Right renal cortex interstitium (tissue), 3 donors: ENCODE measurements at regions not wholly inside any gene's neighbourhood (a gene's known extent, or its start where the extent isn't known, plus 50 kb on each side); places are given as distances from the start of the nearest gene placed in this dataset.

Experiments
- DNase-seq, 3 donors: peaks; one replicate each; pipeline ENCODE4 v3.0.0-alpha.2; 2013; ENCODE audit warnings: low read depth in 3 of 3, low spot score in 2 of 3

GRCh38 chr4:22233230-22233629 is 282.6 kb downstream of the ADGRA3 start:
- DNase-seq: no peak

GRCh38 chr4:22220965-22221364 is 272.4 kb upstream of the KCNIP4 start:
- DNase-seq: no peak

GRCh38 chr4:22217480-22217879 is 268.9 kb upstream of the KCNIP4 start:
- DNase-seq: no peak

- no peak for DNase-seq
These were observed 267.7 kb upstream of the KCNIP4 start for GRCh38 chr4:22216278-22216677.

GRCh38 chr4:22215084-22215483 is 266.5 kb upstream of the KCNIP4 start:
- DNase-seq: no peak

GRCh38 chr4:22203711-22204011 is 255.1 kb upstream of the KCNIP4 start:
- no peak for DNase-seq

- peak in 2 of 3 donors; percentile 29 to 40 for DNase-seq
These were observed 254.6 kb upstream of the KCNIP4 start for GRCh38 chr4:22202975-22203710.

- DNase-seq: peak; percentile 45 to 70 (median 57)
These were observed 253.8 kb upstream of the KCNIP4 start for GRCh38 chr4:22202246-22202974.

- DNase-seq: peak in 1 of 3 donors; percentile 3
These were observed 252.7 kb upstream of the KCNIP4 start for GRCh38 chr4:22201256-22201655.

- no peak for DNase-seq
These were observed 248.0 kb upstream of the KCNIP4 start for GRCh38 chr4:22196551-22196950.

GRCh38 chr4:22192084-22192511 is 243.5 kb upstream of the KCNIP4 start:
- no peak for DNase-seq

- DNase-seq: no peak
These were observed 243.0 kb upstream of the KCNIP4 start for GRCh38 chr4:22191565-22191964.

GRCh38 chr4:22190855-22191254 is 242.3 kb upstream of the KCNIP4 start:
- DNase-seq: no peak

GRCh38 chr4:22187203-22187820 is 238.7 kb upstream of the KCNIP4 start:
- DNase-seq: no peak

GRCh38 chr4:22181736-22182135 is 233.2 kb upstream of the KCNIP4 start:
- no peak for DNase-seq

GRCh38 chr4:22179124-22179874 is 230.7 kb upstream of the KCNIP4 start:
- DNase-seq: no peak

GRCh38 chr4:22174640-22175039 is 226.1 kb upstream of the KCNIP4 start:
- no peak for DNase-seq

GRCh38 chr4:22170353-22170752 is 221.8 kb upstream of the KCNIP4 start:
- no peak for DNase-seq

GRCh38 chr4:22167201-22167600 is 218.6 kb upstream of the KCNIP4 start:
- DNase-seq: no peak

GRCh38 chr4:22162454-22162853 is 213.9 kb upstream of the KCNIP4 start:
- no peak for DNase-seq

- DNase-seq: no peak
These were observed 182.2 kb upstream of the KCNIP4 start for GRCh38 chr4:22130741-22131140.
